Suprapubic skin (tissue), 3 donors: ENCODE measurements at regions not wholly inside any gene's neighbourhood (a gene's known extent, or its start where the extent isn't known, plus 50 kb on each side); places are given as distances from the start of the nearest gene placed in this dataset.

ENCODE experiments used
- EP300 ChIP-seq: sonication (generic); formaldehyde crosslinking; IDR thresholded peaks from one replicate; pipeline ENCODE4 v1.6.1; 2017; ENCODE audit warnings: antibody characterized with exemption
- TF ChIP-seq, protein P1 (sequence below), 2 donors: fragments of 200-600 bp in 1 of 2; fragments of 450-650 bp in 1 of 2; sonication (generic) in 1 of 2; IDR thresholded peaks; one replicate each; pipeline ENCODE4 v1.5.1; 2016 to 2019; ENCODE audit warnings: antibody characterized with exemption in 2 of 2, mild to moderate bottlenecking in 1 of 2, moderate library complexity in 1 of 2

DNA sequence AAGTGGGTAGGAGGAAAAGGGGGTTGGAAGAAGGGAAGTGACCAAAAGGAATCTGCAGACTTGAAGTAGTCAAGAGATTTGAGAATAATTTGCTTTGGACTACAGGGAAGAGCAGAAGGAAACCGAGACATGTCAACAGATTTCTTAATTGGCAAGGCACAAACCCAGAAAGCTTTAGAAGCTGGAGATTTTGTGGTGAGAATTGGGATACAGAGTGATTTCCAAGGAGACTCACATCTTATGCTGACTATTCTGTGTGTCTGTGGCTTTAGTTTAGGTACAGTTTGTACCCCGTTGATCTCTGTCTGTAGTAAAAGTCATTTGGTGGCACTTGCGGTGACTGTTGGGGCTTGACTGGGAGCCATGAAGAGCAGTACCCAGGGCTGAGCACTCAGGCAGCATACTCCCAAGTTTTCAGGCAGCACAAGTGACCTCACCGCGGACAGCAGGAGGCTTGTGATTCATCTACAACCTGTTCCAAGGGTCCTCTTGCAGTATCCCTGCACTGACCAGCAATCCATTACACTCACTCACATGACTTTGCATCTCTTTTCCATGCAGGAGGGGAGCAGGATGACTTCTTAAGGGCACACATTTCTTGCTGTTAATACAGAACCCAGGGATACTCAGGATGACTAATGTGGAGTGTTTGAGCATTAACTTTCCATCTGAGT is 97.1 kb upstream of the TNP1 start:
- TF ChIP-seq, protein P1, sequence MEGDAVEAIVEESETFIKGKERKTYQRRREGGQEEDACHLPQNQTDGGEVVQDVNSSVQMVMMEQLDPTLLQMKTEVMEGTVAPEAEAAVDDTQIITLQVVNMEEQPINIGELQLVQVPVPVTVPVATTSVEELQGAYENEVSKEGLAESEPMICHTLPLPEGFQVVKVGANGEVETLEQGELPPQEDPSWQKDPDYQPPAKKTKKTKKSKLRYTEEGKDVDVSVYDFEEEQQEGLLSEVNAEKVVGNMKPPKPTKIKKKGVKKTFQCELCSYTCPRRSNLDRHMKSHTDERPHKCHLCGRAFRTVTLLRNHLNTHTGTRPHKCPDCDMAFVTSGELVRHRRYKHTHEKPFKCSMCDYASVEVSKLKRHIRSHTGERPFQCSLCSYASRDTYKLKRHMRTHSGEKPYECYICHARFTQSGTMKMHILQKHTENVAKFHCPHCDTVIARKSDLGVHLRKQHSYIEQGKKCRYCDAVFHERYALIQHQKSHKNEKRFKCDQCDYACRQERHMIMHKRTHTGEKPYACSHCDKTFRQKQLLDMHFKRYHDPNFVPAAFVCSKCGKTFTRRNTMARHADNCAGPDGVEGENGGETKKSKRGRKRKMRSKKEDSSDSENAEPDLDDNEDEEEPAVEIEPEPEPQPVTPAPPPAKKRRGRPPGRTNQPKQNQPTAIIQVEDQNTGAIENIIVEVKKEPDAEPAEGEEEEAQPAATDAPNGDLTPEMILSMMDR (IDR thresholded peaks at IDR 0.05) = no peak
- TF ChIP-seq EP300 = no peak
